ENCODE measurements at regions not wholly inside any gene's neighbourhood (a gene's known extent, or its start where the extent isn't known, plus 50 kb on each side); places are given as distances from the start of the nearest gene placed in this dataset.

GRCh38 chr2:17326717-17327116, 191.5 kb downstream of the RAD51AP2 start:
- peaks cover 5 to 12% (median 9%) of the 10 kb centered on the region in 3 donors for H3K9me3 Mint-ChIP-seq
- H3K4me3 Mint-ChIP-seq, result no peak overlapping the region
- no peak for DNase-seq
- H3K27me3 Mint-ChIP-seq, result no peaks in the 10 kb centered on the region
- H3K4me1 Mint-ChIP-seq, result no peaks in the 10 kb centered on the region
- H3K27ac Mint-ChIP-seq, result no peak overlapping the region
- no peaks in the 10 kb centered on the region for H3K36me3 Mint-ChIP-seq
- ChIA-PET CTCF (no interaction called here), POLR2A (no interaction called here)
- WGBS (ENCODE audit: insufficient coverage), result 100% methylated on average over 1 of the region's 2 CpGs
- Histone ChIP-seq H3K36me3 (ENCODE audit: control insufficient read depth in 2 of 2, extremely low read depth in 1 of 2, insufficient read depth in 1 of 2, low read length in 1 of 2) (no peaks in the 10 kb centered on the region), H3K27me3 (replicated peaks in 1 of 2; ENCODE audit: control insufficient read depth in 2 of 2, extremely low read depth in 1 of 2, insufficient read depth in 2 of 2, low read length in 1 of 2) (no peaks in the 10 kb centered on the region), H3K4me3 (ENCODE audit: control insufficient read depth in 1 of 2, extremely low read depth in 1 of 2, low read length in 1 of 2) (no peak overlapping the region), H3K27ac (ENCODE audit: low read length) (no peak overlapping the region), H3K4me1 (ENCODE audit: control insufficient read depth in 1 of 2, extremely low read depth in 1 of 2, insufficient read depth in 2 of 2, low read length in 2 of 2) (no peaks in the 10 kb centered on the region), H3K9me3 (no peaks in the 10 kb centered on the region)
- no peak for ATAC-seq (replicated peaks in 1 of 4)

GRCh38 chr2:17323697-17324096, 194.5 kb downstream of the RAD51AP2 start:
- no CpG with 5 or more reads among the region's 5 CpGs for WGBS (ENCODE audit: insufficient coverage)
- peaks cover 5 to 12% (median 9%) of the 10 kb centered on the region in 3 donors for H3K9me3 Mint-ChIP-seq
- CTCF ChIA-PET, result interaction anchor here in 1 of 2 donors (0.7 kb wide), 1 partner anchor 1381 kb away, joined by 3 read pairs; no protein-coding TSS in a partner anchor

GRCh38 chr2:17322461-17322860, 195.8 kb downstream of the RAD51AP2 start:
- no peak overlapping the region for H3K27ac Mint-ChIP-seq
- Histone ChIP-seq H3K4me1 (ENCODE audit: control insufficient read depth in 1 of 2, extremely low read depth in 1 of 2, insufficient read depth in 2 of 2, low read length in 2 of 2) (no peaks in the 10 kb centered on the region), H3K27ac (ENCODE audit: low read length) (no peak overlapping the region), H3K36me3 (ENCODE audit: control insufficient read depth in 2 of 2, extremely low read depth in 1 of 2, insufficient read depth in 1 of 2, low read length in 1 of 2) (no peaks in the 10 kb centered on the region), H3K9me3 (no peaks in the 10 kb centered on the region), H3K27me3 (replicated peaks in 1 of 2; ENCODE audit: control insufficient read depth in 2 of 2, extremely low read depth in 1 of 2, insufficient read depth in 2 of 2, low read length in 1 of 2) (no peaks in the 10 kb centered on the region), H3K4me3 (ENCODE audit: control insufficient read depth in 1 of 2, extremely low read depth in 1 of 2, low read length in 1 of 2) (no peak overlapping the region)
- no peak overlapping the region for H3K4me3 Mint-ChIP-seq
- ChIA-PET CTCF (no interaction called here), POLR2A (no interaction called here)
- no peaks in the 10 kb centered on the region for H3K4me1 Mint-ChIP-seq
- H3K27me3 Mint-ChIP-seq, result no peaks in the 10 kb centered on the region
- ATAC-seq (replicated peaks in 1 of 4) (no peak), DNase-seq (no peak)
- no peaks in the 10 kb centered on the region for H3K36me3 Mint-ChIP-seq
- WGBS (ENCODE audit: insufficient coverage), result 71% methylated on average over 1 of the region's 2 CpGs
- peaks cover 5 to 10% (median 9%) of the 10 kb centered on the region in 3 donors for H3K9me3 Mint-ChIP-seq

More at GRCh38 chr2:17323697-17324096, 194.5 kb downstream of the RAD51AP2 start:
- H3K4me3 ChIP-seq (ENCODE audit: control insufficient read depth in 1 of 2, extremely low read depth in 1 of 2, low read length in 1 of 2), result no peak overlapping the region
- H3K36me3 ChIP-seq (ENCODE audit: control insufficient read depth in 2 of 2, extremely low read depth in 1 of 2, insufficient read depth in 1 of 2, low read length in 1 of 2), result no peaks in the 10 kb centered on the region
- no peak overlapping the region for H3K27ac Mint-ChIP-seq
- POLR2A ChIA-PET, result no interaction called here
- no peaks in the 10 kb centered on the region for H3K4me1 ChIP-seq (ENCODE audit: control insufficient read depth in 1 of 2, extremely low read depth in 1 of 2, insufficient read depth in 2 of 2, low read length in 2 of 2)
- H3K27me3 ChIP-seq (replicated peaks in 1 of 2; ENCODE audit: control insufficient read depth in 2 of 2, extremely low read depth in 1 of 2, insufficient read depth in 2 of 2, low read length in 1 of 2), result no peaks in the 10 kb centered on the region
- no peak for ATAC-seq (replicated peaks in 1 of 4)
- no peaks in the 10 kb centered on the region for H3K4me1 Mint-ChIP-seq
- no peak for DNase-seq
- H3K27ac ChIP-seq (ENCODE audit: low read length), result no peak overlapping the region
- H3K4me3 Mint-ChIP-seq, result no peak overlapping the region
- no peaks in the 10 kb centered on the region for H3K27me3 Mint-ChIP-seq
- H3K36me3 Mint-ChIP-seq, result no peaks in the 10 kb centered on the region
- H3K9me3 ChIP-seq, result no peaks in the 10 kb centered on the region

- DNase-seq, result no peak
- no peaks in the 10 kb centered on the region for H3K27me3 ChIP-seq (replicated peaks in 1 of 2; ENCODE audit: control insufficient read depth in 2 of 2, extremely low read depth in 1 of 2, insufficient read depth in 2 of 2, low read length in 1 of 2)
- H3K27ac ChIP-seq (ENCODE audit: low read length), result no peak overlapping the region
- no peak for ATAC-seq (replicated peaks in 1 of 4)
- no peaks in the 10 kb centered on the region for H3K9me3 ChIP-seq
- no peaks in the 10 kb centered on the region for H3K36me3 ChIP-seq (ENCODE audit: control insufficient read depth in 2 of 2, extremely low read depth in 1 of 2, insufficient read depth in 1 of 2, low read length in 1 of 2)
- no peak overlapping the region for H3K4me3 ChIP-seq (ENCODE audit: control insufficient read depth in 1 of 2, extremely low read depth in 1 of 2, low read length in 1 of 2)
- no peaks in the 10 kb centered on the region for H3K4me1 Mint-ChIP-seq
- H3K27ac Mint-ChIP-seq, result no peak overlapping the region
- CTCF ChIA-PET, result no interaction called here
- no peak overlapping the region for H3K4me3 Mint-ChIP-seq
- no peaks in the 10 kb centered on the region for H3K36me3 Mint-ChIP-seq
- POLR2A ChIA-PET, result no interaction called here
- no peaks in the 10 kb centered on the region for H3K4me1 ChIP-seq (ENCODE audit: control insufficient read depth in 1 of 2, extremely low read depth in 1 of 2, insufficient read depth in 2 of 2, low read length in 2 of 2)
- H3K9me3 Mint-ChIP-seq, result peaks cover 0 to 6% (median 6%) of the 10 kb centered on the region in 3 donors
- no peaks in the 10 kb centered on the region for H3K27me3 Mint-ChIP-seq
Observed at GRCh38 chr2:17319090-17319489, 199.2 kb downstream of the RAD51AP2 start.

- Mint-ChIP-seq H3K27me3 (no peaks in the 10 kb centered on the region), H3K27ac (no peak overlapping the region), H3K4me1 (no peaks in the 10 kb centered on the region), H3K36me3 (no peaks in the 10 kb centered on the region), H3K4me3 (no peak overlapping the region), H3K9me3 (peaks cover 0 to 6% (median 3%) of the 10 kb centered on the region in 3 donors)
- no peak for DNase-seq
- Histone ChIP-seq H3K4me3 (ENCODE audit: control insufficient read depth in 1 of 2, extremely low read depth in 1 of 2, low read length in 1 of 2) (no peak overlapping the region), H3K9me3 (no peaks in the 10 kb centered on the region), H3K27ac (ENCODE audit: low read length) (no peak overlapping the region), H3K36me3 (ENCODE audit: control insufficient read depth in 2 of 2, extremely low read depth in 1 of 2, insufficient read depth in 1 of 2, low read length in 1 of 2) (no peaks in the 10 kb centered on the region), H3K4me1 (ENCODE audit: control insufficient read depth in 1 of 2, extremely low read depth in 1 of 2, insufficient read depth in 2 of 2, low read length in 2 of 2) (no peaks in the 10 kb centered on the region), H3K27me3 (replicated peaks in 1 of 2; ENCODE audit: control insufficient read depth in 2 of 2, extremely low read depth in 1 of 2, insufficient read depth in 2 of 2, low read length in 1 of 2) (no peaks in the 10 kb centered on the region)
- ChIA-PET POLR2A (no interaction called here), CTCF (no interaction called here)
- 100% methylated on average over 1 of the region's 2 CpGs for WGBS (ENCODE audit: insufficient coverage)
- no peak for ATAC-seq (replicated peaks in 1 of 4)
Observed at GRCh38 chr2:17318013-17318412, 200.2 kb downstream of the RAD51AP2 start.

GRCh38 chr2:17317439-17317976, 200.7 kb downstream of the RAD51AP2 start:
- H3K27me3 ChIP-seq (replicated peaks in 1 of 2; ENCODE audit: control insufficient read depth in 2 of 2, extremely low read depth in 1 of 2, insufficient read depth in 2 of 2, low read length in 1 of 2), result no peaks in the 10 kb centered on the region
- no peak overlapping the region for H3K4me3 ChIP-seq (ENCODE audit: control insufficient read depth in 1 of 2, extremely low read depth in 1 of 2, low read length in 1 of 2)
- no peaks in the 10 kb centered on the region for H3K36me3 Mint-ChIP-seq
- peaks cover 0 to 6% (median 3%) of the 10 kb centered on the region in 3 donors for H3K9me3 Mint-ChIP-seq
- no peak for ATAC-seq (replicated peaks in 1 of 4)
- H3K27ac Mint-ChIP-seq, result no peak overlapping the region
- POLR2A ChIA-PET, result no interaction called here
- H3K9me3 ChIP-seq, result no peaks in the 10 kb centered on the region
- no peak overlapping the region for H3K4me3 Mint-ChIP-seq
- no peaks in the 10 kb centered on the region for H3K36me3 ChIP-seq (ENCODE audit: control insufficient read depth in 2 of 2, extremely low read depth in 1 of 2, insufficient read depth in 1 of 2, low read length in 1 of 2)
- CTCF ChIA-PET, result no interaction called here
- no peaks in the 10 kb centered on the region for H3K27me3 Mint-ChIP-seq
- no peaks in the 10 kb centered on the region for H3K4me1 Mint-ChIP-seq
- DNase-seq, result no peak
- no peaks in the 10 kb centered on the region for H3K4me1 ChIP-seq (ENCODE audit: control insufficient read depth in 1 of 2, extremely low read depth in 1 of 2, insufficient read depth in 2 of 2, low read length in 2 of 2)
- H3K27ac ChIP-seq (ENCODE audit: low read length), result no peak overlapping the region
- 48% methylated on average over 4 of the region's 5 CpGs for WGBS (ENCODE audit: insufficient coverage)

- Histone ChIP-seq H3K27ac (ENCODE audit: low read length) (no peak overlapping the region), H3K9me3 (no peaks in the 10 kb centered on the region), H3K4me1 (ENCODE audit: control insufficient read depth in 1 of 2, extremely low read depth in 1 of 2, insufficient read depth in 2 of 2, low read length in 2 of 2) (no peaks in the 10 kb centered on the region), H3K27me3 (replicated peaks in 1 of 2; ENCODE audit: control insufficient read depth in 2 of 2, extremely low read depth in 1 of 2, insufficient read depth in 2 of 2, low read length in 1 of 2) (peaks cover 0 to 3% of the 10 kb centered on the region in 2 experiments), H3K4me3 (ENCODE audit: control insufficient read depth in 1 of 2, extremely low read depth in 1 of 2, low read length in 1 of 2) (no peak overlapping the region), H3K36me3 (ENCODE audit: control insufficient read depth in 2 of 2, extremely low read depth in 1 of 2, insufficient read depth in 1 of 2, low read length in 1 of 2) (no peaks in the 10 kb centered on the region)
- H3K27me3 Mint-ChIP-seq, result peaks cover 0 to 4% of the 10 kb centered on the region in 2 donors
- no CpG with 5 or more reads among the region's 4 CpGs for WGBS (ENCODE audit: insufficient coverage)
- ChIA-PET CTCF (no interaction called here), POLR2A (no interaction called here)
- no peaks in the 10 kb centered on the region for H3K36me3 Mint-ChIP-seq
- ATAC-seq (replicated peaks in 1 of 4) (no peak), DNase-seq (no peak)
- H3K4me1 Mint-ChIP-seq, result no peaks in the 10 kb centered on the region
- peaks cover 0 to 3% (median 0%) of the 10 kb centered on the region in 3 donors for H3K9me3 Mint-ChIP-seq
- no peak overlapping the region for H3K27ac Mint-ChIP-seq
- H3K4me3 Mint-ChIP-seq, result no peak overlapping the region
Observed at GRCh38 chr2:17313261-17313660, 205.0 kb downstream of the RAD51AP2 start.
